ENCODE measurements at regions not wholly inside any gene's neighbourhood (a gene's known extent, or its start where the extent isn't known, plus 50 kb on each side); places are given as distances from the start of the nearest gene placed in this dataset.

DNA sequence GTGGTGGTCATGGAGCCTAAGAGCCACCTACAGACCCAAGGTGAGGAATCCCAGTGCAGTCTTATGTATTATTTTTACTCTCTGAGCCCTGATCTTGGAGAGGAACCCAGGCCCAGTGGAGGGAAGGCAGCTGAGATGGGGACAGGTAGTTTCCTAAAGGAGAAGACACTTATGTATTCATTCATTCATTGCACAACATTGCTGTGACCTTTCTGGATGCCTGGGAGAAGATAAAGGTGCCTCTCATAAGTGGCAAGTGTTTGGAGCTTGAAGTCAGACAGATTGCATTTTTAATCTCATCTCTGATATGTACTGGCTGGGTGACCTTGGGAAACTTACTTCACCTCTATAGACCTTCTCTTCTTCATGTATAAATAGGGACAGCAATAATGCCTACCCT, 111.1 kb downstream of the CEBPB start:
- no peak for DNase-seq

DNA sequence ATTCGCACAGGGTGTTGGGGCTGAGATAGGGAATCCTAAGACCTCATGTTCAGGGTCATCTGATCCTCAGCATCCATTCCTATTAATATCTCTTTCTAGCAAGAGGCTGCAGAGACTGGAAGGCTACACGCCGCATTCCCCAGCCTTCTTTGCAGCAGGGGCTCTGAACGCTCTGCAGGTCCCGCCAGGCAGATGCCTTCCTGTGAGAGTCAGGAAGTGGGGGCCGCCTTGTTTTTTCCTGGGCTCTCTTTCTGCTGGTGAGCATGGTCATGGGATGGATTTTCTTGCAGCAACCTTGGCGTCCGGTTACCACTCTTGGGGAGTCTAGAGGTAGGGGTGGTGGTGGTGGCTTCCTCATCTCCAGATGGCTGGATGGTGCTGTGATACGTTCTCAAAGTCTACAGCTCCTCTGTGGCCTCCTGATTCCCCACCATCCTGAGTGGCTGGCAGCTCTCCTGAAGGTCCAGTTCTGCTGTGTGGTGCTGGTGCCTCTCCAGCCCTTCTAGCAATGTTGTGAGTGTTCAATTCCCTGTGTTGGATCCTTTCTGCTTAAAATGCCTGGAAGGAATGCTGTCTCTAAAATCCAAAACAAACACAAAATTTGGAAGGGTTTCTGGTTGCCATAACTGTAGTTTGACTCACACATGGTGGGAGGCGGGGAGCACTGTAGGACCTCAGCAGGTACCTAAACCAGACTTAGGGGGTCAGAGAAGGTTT, 111.9 kb downstream of the CEBPB start:
- no peak for DNase-seq

DNA sequence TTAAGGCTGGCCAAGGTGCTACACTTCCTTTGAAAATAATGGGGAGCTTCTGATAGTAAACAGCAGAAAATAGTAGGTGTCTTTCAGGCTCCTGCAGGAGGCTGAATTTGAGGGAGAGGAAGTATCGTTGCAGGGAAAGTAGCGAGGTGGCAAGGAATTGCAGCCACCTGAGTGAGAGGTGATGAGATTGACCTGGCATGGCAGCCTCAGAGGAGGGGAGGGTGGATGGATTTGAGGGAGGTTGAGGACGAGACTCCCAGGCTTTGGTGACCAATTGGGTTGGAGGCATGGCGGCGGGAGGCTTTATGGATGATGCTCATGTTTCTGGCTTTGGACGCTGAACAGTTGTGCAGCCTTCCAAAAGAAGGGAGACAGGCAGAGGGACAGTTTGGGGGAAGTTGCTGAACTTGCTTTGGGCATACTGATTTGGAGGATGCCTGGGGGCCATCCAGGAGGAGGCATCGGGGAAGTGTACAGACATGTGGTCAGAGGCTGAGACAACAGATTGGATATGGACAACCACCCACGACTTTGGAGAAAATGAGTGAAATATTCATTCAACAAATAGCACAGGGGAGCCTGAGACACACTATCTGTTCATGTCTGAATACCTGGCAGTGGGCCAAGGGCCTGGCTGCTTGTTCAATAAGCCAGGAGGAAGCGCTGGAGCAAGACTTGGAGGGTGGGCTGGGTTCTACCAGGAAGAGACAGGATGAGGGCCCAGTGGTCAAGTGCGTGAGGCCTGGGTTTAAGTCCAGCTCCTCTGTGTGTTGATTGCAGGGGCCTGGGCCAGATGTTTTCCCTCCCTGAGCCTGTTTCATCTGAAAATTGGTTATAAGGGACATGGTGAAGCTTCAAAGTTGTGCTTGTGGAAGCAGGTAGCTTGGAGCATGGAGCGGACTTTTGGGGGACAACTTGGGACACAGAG, 113.2 kb downstream of the CEBPB start:
- DNase-seq: peak; percentile 76

DNA sequence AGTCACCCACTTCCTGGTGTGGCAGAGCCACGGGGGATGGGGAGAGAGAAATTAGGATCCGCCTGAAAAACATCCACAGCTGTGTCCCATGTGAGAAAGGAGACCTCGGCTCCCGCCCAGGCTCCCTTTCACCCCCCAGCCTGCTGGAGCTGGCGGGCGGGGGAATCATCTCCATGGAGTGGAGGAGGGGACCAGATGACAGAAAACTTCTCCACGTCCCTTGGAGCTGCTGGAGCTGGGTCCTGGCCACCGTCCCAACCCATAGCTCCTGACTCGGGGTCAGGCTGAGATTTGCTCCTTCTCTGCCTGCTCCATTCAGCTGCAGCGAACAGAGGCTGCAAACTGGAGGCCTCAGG, 113.8 kb downstream of the CEBPB start:
- no peak for DNase-seq

DNA sequence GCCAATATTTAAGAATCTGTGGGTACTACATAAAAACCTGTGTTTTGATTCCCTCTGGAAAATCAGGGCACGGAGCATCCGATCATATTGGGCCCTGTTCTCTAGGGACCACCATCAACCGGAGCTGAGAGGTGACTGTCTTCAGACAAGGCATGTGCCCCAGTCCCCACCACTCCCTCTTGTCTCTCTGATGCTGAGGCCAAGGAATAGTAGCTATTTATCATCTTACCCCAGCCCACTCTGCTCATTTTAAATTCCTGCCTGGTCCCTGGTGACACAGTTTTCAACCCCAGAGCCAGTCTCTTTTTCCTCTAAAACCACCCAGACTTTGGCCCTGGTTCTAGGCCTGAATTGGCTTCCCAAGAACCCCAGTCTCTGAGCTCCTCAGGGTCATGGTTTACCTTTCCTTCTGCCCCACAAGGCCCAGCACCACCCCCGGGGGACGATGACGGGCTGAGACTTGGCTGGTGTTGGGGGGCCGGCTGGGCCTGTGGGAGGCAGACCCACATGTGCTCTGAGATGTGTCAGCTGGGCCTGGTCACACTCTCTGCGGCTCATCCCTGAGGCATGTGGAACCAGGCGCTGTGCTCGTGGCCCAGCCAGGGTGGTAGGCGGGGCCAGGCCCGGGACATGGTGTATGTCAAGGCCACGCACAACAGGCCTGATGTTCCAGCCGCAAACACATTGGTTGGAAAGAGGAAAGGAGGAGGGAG, 114.4 kb downstream of the CEBPB start:
- no peak for DNase-seq

DNA sequence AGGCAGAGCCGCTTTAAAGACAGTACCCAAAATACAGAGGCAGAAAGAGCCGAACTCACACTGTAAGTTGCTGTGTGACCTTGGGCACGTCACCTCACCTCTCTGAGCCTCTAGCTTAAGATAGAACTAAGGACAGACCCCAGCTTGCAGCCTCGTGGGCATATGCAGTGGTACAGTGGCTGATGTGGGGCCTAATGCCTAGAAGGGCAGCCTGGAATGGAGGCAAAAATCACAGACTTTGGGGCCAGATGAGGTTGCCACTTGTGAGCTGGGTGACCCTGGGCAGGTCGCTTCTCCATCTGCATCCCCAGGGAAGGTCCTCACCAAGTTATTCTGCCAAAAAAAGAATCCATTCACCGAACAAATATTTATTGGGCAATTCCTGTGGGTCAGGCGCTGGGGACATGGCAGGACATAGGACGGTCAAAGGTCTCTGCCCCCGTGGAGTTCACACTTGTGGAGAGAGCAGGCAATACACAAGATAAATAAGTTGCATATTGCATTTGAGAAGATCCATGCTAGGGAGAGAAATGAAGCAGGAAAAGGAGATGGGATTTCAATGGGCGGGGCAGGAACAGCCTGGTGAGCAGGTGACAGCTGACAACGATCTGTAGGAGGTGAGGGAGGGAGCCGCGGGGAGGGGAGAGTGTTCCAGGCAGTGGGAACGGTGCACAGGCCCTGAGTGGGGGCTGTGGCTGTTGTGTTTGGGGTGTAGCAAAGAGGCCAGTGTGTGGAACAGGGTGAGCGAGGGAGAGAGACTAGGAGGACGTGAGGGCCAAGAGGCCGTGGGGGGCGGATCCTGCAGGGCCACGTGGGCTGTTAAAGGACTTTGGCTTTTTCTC, 115.2 kb downstream of the CEBPB start:
- DNase-seq: peak; percentile 73

DNA sequence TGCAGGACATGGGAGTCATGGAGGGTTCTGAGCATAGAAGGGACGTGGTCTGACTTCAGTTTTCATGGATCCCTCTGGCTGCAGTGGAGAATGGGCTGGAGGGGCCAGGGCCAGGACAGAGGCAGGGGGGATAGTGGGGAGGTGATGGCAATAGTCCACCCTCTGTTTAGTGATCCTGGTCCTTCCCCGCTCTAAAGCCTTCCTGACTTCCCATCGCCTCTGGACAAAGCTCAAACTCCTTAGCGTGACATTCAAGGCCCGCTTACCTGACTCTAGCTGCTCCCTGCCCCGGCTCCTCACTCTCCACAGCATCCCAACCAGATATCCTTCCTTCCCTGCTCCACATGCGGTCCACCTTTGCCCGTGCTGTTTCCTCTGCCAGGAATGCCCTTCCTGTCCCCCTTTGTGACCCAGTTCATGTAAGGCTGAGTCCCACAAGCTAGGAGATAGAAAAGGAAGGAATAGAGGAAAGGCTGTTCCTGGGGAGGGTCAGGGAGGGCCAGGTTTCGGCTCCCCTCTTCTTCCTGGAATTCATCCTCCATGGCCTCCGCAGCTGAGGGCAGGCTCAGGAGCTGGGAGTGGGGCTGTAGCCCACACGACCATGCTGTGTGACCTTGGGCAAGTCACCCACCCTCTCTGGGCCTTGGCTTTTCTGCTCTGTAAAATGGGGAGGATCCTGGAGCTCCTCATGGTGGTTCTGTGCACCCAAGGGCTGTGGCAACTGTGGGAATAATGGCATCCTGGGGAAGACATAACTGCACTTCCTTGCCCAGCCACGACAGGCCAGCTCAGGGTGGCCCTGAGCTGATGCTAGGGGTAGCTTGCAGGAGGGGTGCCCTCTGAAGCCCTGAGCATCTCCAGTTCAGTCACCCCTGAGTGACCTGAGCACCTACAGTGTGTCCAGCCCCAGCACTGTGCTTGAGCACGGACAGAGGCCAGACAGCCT, 116.1 kb downstream of the CEBPB start:
- no peak for DNase-seq

DNA sequence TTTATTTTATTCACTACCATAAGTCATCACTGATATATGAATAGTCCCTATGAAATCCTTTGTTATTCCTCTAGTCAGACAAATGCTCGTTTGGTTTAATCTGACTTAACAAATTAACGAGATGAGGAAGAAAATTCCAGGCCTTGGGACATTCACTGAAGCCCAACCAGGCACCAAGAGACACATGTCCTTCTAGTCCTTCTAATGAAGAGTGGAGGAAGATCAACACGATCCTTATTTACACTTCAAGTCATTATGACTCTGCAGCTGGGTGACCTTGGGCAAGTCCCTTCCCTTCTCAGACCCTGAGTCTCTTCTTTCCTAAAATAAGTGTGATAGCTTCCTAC, 117.5 kb downstream of the CEBPB start:
- no peak for DNase-seq

DNA sequence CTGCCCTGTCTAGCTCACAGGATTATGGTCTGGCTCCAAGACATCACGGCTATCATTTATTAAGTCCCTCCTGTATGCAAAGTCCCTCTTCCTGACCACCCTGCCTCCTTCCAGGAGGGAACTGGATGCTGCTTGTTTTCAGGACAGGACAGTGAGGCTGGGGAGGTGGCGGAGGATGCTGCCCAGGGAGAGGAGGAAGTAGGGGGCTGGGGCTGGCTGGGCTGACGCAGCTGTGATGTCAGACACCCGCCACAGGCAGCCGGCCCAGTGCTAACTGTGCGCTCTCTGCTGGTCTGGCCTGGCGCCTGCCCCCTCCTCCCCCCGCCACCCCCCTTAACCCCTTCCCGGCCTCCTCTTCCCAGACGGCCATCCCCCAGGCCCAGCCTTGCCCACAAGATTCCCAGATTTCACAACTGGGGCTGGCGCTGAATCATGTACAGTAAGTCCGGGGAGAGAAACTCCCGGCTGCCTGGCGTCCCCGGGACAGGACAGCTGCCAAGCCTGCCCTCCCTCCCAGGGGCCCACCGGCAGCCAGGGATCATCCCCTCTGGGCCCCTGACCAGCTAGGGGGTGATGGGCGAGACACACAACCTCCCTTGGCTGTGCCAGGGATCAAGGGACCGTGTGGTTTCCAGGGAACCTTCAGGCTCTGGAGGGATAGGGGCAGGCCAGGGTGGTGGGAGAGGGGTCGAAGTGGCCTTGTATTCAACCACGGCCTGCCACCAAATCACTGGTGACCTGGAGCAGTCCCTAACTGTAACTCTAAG, 118.1 kb downstream of the CEBPB start:
- DNase-seq: peak; percentile 8

DNA sequence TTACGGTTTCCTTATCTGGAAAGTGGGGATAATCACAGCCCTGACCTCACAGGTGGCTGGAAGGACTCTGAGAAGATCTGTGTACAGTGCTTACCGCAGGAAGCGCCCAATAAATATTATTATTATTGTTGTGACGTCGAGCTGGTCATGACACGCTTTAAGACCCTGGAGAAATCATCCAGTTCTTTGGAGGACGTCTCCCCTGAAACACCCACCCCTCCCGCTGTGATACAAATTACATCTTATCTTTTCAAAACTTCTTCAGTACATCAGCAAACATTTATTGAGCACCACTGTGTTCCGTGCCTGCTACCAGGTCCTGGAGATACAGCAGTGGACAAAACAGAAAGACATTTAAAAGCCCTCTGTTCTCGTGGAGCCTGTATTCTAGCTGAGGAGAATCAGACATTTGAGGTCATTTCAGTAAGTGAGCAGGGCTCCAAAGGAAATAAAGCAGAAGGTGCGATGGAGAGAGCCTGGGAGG, 118.7 kb downstream of the CEBPB start:
- DNase-seq: no peak

DNA sequence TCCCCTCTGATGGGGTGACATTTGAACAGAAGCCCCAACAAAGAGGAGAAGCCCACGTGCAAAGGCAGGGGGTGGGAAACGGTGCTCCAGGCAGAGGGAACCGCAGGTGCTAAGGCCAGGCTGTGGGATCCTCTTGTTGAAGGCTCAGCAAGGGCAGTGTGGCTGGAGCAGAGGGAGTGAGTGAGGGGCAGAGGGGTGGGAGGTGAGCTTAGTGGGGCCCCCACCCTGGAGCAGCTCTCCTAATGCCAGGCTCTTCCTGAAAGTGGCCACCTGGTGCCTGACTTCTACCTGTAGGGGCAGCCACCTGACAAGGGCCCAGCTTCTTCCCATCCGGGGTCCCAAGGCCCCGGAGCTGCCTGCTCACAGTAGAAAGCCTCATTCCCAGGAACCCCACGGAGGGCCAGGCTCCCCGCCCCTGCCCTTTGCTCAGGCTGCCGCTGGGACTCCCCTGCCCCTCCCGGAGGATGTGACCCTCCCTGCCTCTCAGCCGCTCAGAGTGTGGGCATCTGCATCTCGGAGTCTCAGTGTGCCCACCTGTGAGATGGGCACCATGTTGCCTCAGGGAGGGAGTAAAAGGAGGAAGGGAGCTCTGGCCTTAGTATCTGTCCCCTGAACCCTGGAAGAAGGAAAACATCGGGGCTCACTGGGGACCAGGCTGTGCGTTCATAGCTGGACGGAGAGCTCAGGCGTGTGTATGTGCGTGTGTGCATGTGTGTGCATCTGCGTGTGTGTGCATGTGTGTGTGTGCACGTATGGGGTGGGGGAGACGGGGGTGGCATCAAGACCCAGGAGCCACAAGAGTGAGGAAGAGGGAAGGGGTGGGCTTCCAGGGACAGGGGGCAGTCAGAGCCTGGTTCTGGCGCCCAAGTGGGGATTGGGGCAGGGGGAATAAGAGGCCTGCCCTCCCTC, 119.4 kb downstream of the CEBPB start:
- no peak for DNase-seq

DNA sequence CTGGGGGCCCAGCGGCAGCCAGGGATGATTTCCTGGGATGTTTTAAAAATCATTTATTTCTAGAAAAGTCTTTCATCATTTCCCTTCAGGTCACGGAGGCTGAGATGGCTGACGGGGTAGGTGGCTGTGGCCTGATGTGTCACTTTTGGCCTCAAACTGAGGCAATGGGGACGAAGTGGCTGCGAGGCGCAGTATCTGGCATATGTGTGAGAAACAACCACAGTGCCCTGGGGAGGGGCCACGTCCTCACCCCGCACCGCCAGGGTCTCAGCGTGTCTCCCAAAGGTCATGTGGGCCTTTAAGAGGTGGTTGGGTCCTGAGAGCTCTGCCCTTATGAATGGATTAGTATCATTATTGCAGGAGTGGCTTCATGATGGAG, 120.0 kb downstream of the CEBPB start:
- DNase-seq: no peak

DNA sequence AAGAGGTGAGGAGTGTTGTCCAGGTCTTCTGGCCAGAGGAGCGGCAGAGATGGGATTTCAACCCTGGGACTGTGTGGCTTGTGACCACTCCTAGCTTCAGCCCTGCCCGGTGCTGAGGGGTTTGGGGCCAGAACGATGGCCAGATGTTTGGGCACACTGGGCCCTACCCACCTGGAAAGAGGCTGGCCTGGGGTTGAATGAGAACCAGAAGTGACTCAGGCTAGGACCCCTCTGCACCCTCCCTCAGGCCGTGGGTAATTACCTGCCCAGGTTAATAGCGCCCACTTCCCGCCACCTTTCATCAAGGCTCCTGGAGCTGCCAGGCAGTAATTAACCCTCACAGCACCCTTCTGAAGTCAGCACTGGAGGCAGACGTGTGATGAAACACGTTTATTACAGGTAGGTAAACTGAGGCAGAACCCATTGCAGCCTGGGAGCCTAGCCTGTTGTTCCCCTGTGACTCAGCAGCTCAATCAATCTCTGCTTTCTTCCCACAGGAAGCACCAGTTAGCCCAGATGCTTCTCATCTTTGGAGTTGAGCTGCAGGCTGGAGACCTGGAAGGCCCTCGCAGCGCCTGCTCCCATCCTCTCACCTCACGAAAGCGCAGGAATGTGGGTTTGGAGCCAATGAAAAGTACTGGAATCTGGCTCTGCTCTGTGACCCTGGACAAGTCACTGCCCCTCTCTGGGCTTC, 120.8 kb downstream of the CEBPB start:
- DNase-seq: peak; percentile 37

DNA sequence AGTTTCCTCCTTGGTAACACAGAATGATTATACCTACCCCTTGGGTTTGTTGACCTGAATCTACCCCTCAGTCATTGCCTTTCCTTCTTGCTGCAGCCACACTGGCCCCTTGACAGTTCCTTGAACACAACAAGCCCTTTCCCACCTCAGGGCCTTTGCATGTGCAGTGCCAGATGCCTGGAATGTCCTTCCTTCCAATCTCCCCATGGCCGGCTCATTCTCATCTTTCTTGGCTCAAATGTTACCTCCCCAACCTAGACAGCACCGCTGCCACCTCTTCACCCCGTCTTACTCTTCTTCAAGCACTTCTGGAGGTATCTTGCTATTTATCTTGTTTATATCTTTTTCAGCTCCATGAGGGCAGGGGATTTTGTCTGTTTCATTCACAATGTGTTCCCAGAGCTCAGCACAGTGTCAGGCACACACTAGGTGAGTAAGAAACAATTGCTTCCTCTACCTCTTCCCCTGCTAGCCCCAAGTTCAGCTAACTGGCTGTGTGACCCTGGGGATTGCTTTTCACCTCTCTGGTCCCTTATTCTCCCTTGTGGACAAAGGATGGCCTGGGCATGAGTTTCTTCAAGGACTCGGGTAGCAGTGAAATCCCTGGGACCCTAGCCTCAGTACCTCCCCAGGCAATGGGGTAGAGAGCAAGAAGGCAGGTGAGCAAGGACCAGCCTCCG, 121.5 kb downstream of the CEBPB start:
- no peak for DNase-seq

DNA sequence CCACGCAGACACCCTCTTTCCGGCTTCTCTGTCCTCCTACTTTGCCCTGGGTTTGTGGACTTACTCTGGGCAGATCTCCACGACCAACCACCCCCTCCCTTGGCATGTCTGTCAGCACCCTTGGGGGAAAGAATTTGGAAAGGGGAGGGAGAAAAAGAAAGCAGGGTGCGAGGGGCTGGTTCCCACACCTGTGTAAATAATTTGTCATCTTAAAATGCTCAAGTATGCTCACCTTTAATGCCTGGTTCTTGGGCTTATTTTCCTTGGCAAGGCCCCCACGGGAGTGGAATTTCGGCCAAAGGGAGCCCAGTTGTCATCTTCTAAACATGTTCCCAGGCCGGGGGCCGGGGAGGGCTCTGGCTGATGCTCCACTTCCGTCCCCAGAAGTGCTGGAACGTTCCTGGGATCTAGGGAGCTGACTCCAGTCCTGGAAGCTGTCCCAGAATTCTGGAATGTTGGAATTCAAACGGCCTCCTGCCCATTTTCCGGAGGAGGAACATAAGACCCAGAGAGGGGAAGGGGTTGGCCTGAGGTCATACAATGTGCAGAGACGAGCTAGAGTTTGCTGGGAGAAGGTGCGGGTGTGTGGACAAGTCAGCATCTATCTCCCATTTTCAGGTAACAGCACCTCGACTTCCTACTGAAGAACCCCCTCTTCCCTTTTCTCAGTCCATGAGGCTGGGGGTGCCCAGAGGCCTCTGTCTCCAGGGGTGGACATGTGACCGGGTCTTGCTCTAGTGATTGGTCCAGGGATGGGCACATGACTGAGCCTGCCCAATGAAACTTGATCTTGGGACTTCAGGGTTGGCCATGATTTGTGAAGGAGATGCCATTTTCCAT, 122.3 kb downstream of the CEBPB start:
- no peak for DNase-seq

DNA sequence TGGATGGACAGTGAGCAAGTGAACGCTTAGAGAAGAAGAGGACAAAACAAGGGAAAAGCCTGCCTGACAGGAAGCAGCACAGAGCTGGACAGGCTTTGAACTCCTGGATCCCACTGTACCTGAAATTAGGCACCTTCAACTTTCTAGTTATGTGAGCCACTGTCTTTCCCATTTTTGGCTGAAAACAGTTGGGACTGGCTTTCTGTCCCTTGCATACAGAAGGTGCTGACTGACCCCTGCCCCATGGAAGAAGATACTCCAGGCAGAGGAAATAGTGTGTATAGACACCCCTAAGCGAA, 122.8 kb downstream of the CEBPB start:
- no peak for DNase-seq

DNA sequence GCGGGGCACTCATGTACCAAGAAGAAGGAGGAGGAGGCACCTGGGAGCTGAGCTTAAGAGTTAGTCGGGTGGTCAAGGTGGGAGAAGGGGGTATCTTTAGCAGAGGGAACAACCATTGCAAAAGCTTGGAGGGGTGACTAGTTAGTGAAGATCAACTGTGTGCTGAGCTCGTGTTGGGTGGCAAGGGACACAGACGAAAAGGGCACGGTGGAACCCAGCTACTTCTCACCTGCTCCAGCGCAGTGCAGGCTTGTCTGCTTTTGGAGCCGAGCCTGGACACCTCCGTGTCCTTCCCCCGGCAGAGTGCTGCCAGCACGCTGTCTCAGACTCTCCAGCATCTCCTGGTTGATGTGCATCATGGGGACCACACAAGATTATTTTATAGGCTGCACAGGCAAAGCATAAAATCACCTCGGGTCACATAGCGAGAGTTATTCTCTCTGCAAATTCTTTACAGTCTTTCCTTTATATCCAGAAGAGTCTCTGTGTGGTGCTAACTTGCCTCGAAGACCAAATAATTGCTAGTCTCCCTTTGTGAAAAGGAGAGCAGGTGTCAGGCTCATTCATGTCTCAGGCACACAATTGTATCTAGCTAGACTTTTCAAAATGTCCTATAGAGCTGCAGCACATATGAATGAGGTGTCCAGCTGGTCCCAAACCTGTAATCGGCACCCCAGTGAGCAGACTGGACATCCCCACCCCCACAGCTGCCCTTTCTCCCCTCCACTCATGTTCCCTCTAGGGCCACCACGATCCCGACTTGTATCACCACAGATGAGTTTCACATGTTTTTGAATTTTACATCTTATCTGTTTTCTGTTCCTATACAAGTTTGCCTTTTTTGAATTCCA, 123.4 kb downstream of the CEBPB start:
- DNase-seq: peak; percentile 61
